Upper lobe of left lung (tissue), 4 donors: ENCODE measurements at regions not wholly inside any gene's neighbourhood (a gene's known extent, or its start where the extent isn't known, plus 50 kb on each side); places are given as distances from the start of the nearest gene placed in this dataset.

Source experiments
- CTCF ChIP-seq, 6 experiments: fragments of 450-650 bp in 4 of 6; fragments of 200-600 bp in 2 of 6; sonication (generic) in 2 of 6; IDR thresholded peaks; one replicate each; pipeline ENCODE4 v1.5.1; 2016 to 2019; ENCODE audit warnings: antibody characterized with exemption in 6 of 6
- EP300 ChIP-seq, 4 donors: sonication (generic); formaldehyde crosslinking; IDR thresholded peaks; one replicate each; pipeline ENCODE4 v1.5.1; 2017; ENCODE audit warnings: antibody characterized with exemption in 4 of 4, control low read depth in 2 of 4
- POLR2A ChIP-seq, 4 donors: fragments of 450-650 bp; IDR thresholded peaks; one replicate each; pipeline ENCODE4 v1.5.1; 2016 to 2017; ENCODE audit warnings: antibody characterized with exemption in 4 of 4, mild to moderate bottlenecking in 2 of 4
- POLR2AphosphoS5 ChIP-seq, 2 donors: sonication (generic); formaldehyde crosslinking; IDR thresholded peaks; one replicate each; pipeline ENCODE4 v1.5.1; 2017; ENCODE audit warnings: antibody characterized with exemption in 2 of 2

- no peak for TF ChIP-seq CTCF (IDR thresholded peaks at IDR 0.05)
- TF ChIP-seq POLR2A (IDR thresholded peaks at IDR 0.05): no peak
- no peak for TF ChIP-seq EP300 (IDR thresholded peaks at IDR 0.05)
- TF ChIP-seq POLR2AphosphoS5 (IDR thresholded peaks at IDR 0.05): no peak
Measured at GRCh38 chr3:22121068-22121701, 370.2 kb upstream of the ZNF385D start.
